Keratinocyte (primary cell): ENCODE measurements at regions not wholly inside any gene's neighbourhood (a gene's known extent, or its start where the extent isn't known, plus 50 kb on each side); places are given as distances from the start of the nearest gene placed in this dataset.
A peak's percentile ranks its signal among the peaks of the same experiment; 100 is the strongest.

Experiments
- EZH2 ChIP-seq: IDR thresholded peaks from one replicate; pipeline ENCODE4 v1.6.1; 2012; ENCODE audit warnings: inconsistent platforms, mild to moderate bottlenecking, low read length, moderate library complexity
- TF ChIP-seq, protein P1 (sequence below), 3 experiments: IDR thresholded peaks in 1 of 3; conservative IDR thresholded peaks in 1 of 3; optimal IDR thresholded peaks in 1 of 3; 2 replicates in 2 of 3; 3 replicates in 1 of 3; pipeline versions ENCODE3 to v1.5.1; 2011; ENCODE audit warnings: low read length in 3 of 3, mild to moderate bottlenecking in 3 of 3, moderate library complexity in 2 of 3, control low read depth in 1 of 3, inconsistent platforms in 1 of 3; ENCODE audit not compliant: insufficient read depth in 2 of 3; ENCODE audit errors: extremely low read depth in 1 of 3

DNA sequence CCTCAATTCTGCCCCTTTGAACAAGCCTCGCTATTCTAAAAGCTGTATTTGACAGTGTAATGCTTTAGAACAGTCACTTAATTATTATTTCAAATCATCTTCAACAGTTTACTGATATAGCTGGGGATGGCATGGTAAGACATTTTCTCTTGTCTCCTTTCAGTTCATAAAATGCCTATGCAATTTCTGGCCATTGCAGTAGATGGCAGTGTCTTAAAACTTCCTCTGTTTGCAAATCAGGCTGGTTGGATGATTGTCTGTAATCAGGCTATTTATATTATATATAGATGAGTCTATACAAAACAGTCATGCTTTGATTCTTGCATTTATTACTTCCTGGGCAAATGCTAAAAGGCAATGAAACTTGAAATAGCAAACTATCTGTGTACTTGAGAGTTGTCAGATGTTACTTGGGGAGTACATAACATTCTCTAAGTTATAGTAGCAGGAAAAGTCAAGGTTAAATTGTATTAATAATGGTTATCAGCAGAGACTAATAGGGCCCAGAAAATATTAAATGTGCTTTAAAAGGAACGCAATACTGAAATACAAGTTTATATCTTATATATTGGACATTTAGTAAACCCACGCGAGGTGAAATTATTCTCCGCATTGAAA is 55.5 kb upstream of the LHFPL3 start:
- TF ChIP-seq, protein P1, sequence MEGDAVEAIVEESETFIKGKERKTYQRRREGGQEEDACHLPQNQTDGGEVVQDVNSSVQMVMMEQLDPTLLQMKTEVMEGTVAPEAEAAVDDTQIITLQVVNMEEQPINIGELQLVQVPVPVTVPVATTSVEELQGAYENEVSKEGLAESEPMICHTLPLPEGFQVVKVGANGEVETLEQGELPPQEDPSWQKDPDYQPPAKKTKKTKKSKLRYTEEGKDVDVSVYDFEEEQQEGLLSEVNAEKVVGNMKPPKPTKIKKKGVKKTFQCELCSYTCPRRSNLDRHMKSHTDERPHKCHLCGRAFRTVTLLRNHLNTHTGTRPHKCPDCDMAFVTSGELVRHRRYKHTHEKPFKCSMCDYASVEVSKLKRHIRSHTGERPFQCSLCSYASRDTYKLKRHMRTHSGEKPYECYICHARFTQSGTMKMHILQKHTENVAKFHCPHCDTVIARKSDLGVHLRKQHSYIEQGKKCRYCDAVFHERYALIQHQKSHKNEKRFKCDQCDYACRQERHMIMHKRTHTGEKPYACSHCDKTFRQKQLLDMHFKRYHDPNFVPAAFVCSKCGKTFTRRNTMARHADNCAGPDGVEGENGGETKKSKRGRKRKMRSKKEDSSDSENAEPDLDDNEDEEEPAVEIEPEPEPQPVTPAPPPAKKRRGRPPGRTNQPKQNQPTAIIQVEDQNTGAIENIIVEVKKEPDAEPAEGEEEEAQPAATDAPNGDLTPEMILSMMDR (optimal IDR thresholded peaks at IDR 0.05 in 1 of 3, IDR thresholded peaks at IDR 0.05 in 1 of 3, conservative IDR thresholded peaks at IDR 0.05 in 1 of 3; ENCODE audit: extremely low read depth in 1 of 3, insufficient read depth in 2 of 3, low read length in 3 of 3): peak in 2 of 3 experiments; percentile 60 to 62
- no peak for TF ChIP-seq EZH2
